ENCODE measurements at regions not wholly inside any gene's neighbourhood (a gene's known extent, or its start where the extent isn't known, plus 50 kb on each side); places are given as distances from the start of the nearest gene placed in this dataset.

DNA sequence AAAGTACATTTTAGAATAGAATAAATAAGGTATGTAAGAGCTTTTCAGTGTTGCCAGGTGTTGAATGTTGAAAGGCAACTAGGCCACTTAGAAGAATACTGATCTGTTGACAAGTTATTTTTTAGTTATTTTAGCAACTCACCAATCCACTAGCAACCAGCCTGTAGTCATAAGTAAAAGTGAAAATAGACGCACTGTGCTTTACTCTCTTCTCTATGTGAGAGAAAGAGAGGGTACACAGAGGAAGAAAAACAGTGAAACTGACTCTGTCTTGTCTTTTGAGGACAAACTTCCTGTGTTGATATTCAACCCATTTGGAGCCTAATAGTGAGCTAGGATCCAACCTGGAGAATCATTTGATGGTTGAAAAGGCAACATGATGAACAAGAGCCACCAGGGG, 327.1 kb upstream of the GOLIM4 start:
- FAIRE-seq (no peak), DNase-seq (ENCODE audit: low read depth) (no peak)
- H3K27me3 ChIP-seq (ENCODE audit: insufficient read depth, low read length) = no peaks in the 10 kb centered on the region
- no peak overlapping the region for H3K4me2 ChIP-seq (ENCODE audit: low read length)
- Mint-ChIP-seq H3K4me3 (ENCODE audit: unreplicated experiment) (no peak overlapping the region), H3K36me3 (ENCODE audit: low read depth, unreplicated experiment) (no peaks in the 10 kb centered on the region), H3K27me3 (ENCODE audit: low read depth, unreplicated experiment) (no peaks in the 10 kb centered on the region), H3K9me3 (ENCODE audit: unreplicated experiment) (peaks cover 2% of the 10 kb centered on the region), H3K27ac (ENCODE audit: unreplicated experiment) (no peak overlapping the region), H3K4me1 (ENCODE audit: low read depth, unreplicated experiment) (peaks cover 9% of the 10 kb centered on the region)
- H3K9me3 ChIP-seq (ENCODE audit: insufficient read depth, low read depth, low read length) = no peaks in the 10 kb centered on the region
- no peaks in the 10 kb centered on the region for H3K36me3 ChIP-seq (ENCODE audit: insufficient read depth, low read length)
- no peak overlapping the region for H3K27ac ChIP-seq (ENCODE audit: low read depth, low read length)
- H2AFZ ChIP-seq (ENCODE audit: low read depth, low read length) = no peak overlapping the region
- no peak overlapping the region for H3K4me3 ChIP-seq (ENCODE audit: insufficient read depth, low read depth, low read length)
- H3K4me1 ChIP-seq (ENCODE audit: insufficient read depth, low read length) = peaks cover 6% of the 10 kb centered on the region
- H4K20me1 ChIP-seq (ENCODE audit: insufficient read depth, low read length) = no peaks in the 10 kb centered on the region
- no peak for TF ChIP-seq CTCF (IDR thresholded peaks at IDR 0.05; ENCODE audit: insufficient read depth, low read depth, low read length)
- no peak for TF ChIP-seq EZH2 (IDR thresholded peaks at IDR 0.05; ENCODE audit: insufficient read depth, low read length)
- H3K79me2 ChIP-seq (ENCODE audit: insufficient read depth, low read length) = no peaks in the 10 kb centered on the region
- H3K9ac ChIP-seq (ENCODE audit: low read length) = no peak overlapping the region

GRCh38 chr3:168419091-168419490, 323.4 kb upstream of the GOLIM4 start:
- H3K9me3 Mint-ChIP-seq (ENCODE audit: unreplicated experiment) = peaks cover 2% of the 10 kb centered on the region
- TF ChIP-seq CTCF (IDR thresholded peaks at IDR 0.05; ENCODE audit: insufficient read depth, low read depth, low read length) (no peak), EZH2 (IDR thresholded peaks at IDR 0.05; ENCODE audit: insufficient read depth, low read length) (no peak)
- no peaks in the 10 kb centered on the region for H3K4me1 ChIP-seq (ENCODE audit: insufficient read depth, low read length)
- H3K9me3 ChIP-seq (ENCODE audit: insufficient read depth, low read depth, low read length) = no peaks in the 10 kb centered on the region
- no peak overlapping the region for H3K4me3 ChIP-seq (ENCODE audit: insufficient read depth, low read depth, low read length)
- H3K27me3 ChIP-seq (ENCODE audit: insufficient read depth, low read length) = no peaks in the 10 kb centered on the region
- H4K20me1 ChIP-seq (ENCODE audit: insufficient read depth, low read length) = no peaks in the 10 kb centered on the region
- H3K27ac ChIP-seq (ENCODE audit: low read depth, low read length) = no peak overlapping the region
- no peaks in the 10 kb centered on the region for H3K36me3 Mint-ChIP-seq (ENCODE audit: low read depth, unreplicated experiment)
- no peaks in the 10 kb centered on the region for H3K79me2 ChIP-seq (ENCODE audit: insufficient read depth, low read length)
- H3K36me3 ChIP-seq (ENCODE audit: insufficient read depth, low read length) = no peaks in the 10 kb centered on the region
- no peak overlapping the region for H2AFZ ChIP-seq (ENCODE audit: low read depth, low read length)
- no peaks in the 10 kb centered on the region for H3K27me3 Mint-ChIP-seq (ENCODE audit: low read depth, unreplicated experiment)
- H3K4me3 Mint-ChIP-seq (ENCODE audit: unreplicated experiment) = no peak overlapping the region
- H3K9ac ChIP-seq (ENCODE audit: low read length) = no peak overlapping the region
- FAIRE-seq = no peak
- H3K27ac Mint-ChIP-seq (ENCODE audit: unreplicated experiment) = no peak overlapping the region
- H3K4me2 ChIP-seq (ENCODE audit: low read length) = no peak overlapping the region
- peaks cover 2% of the 10 kb centered on the region for H3K4me1 Mint-ChIP-seq (ENCODE audit: low read depth, unreplicated experiment)
- no peak for DNase-seq (ENCODE audit: low read depth)

- H3K4me3 Mint-ChIP-seq (ENCODE audit: unreplicated experiment) = no peak overlapping the region
- no peak for DNase-seq (ENCODE audit: low read depth)
- Histone ChIP-seq H3K9ac (ENCODE audit: low read length) (no peak overlapping the region), H3K4me1 (ENCODE audit: insufficient read depth, low read length) (no peaks in the 10 kb centered on the region), H3K79me2 (ENCODE audit: insufficient read depth, low read length) (no peaks in the 10 kb centered on the region), H2AFZ (ENCODE audit: low read depth, low read length) (no peak overlapping the region), H3K9me3 (ENCODE audit: insufficient read depth, low read depth, low read length) (no peaks in the 10 kb centered on the region), H3K27ac (ENCODE audit: low read depth, low read length) (no peak overlapping the region), H3K4me2 (ENCODE audit: low read length) (no peak overlapping the region), H4K20me1 (ENCODE audit: insufficient read depth, low read length) (no peaks in the 10 kb centered on the region), H3K36me3 (ENCODE audit: insufficient read depth, low read length) (no peaks in the 10 kb centered on the region), H3K27me3 (ENCODE audit: insufficient read depth, low read length) (no peaks in the 10 kb centered on the region), H3K4me3 (ENCODE audit: insufficient read depth, low read depth, low read length) (no peak overlapping the region)
- no peak overlapping the region for H3K27ac Mint-ChIP-seq (ENCODE audit: unreplicated experiment)
- no peak for FAIRE-seq
- no peaks in the 10 kb centered on the region for H3K36me3 Mint-ChIP-seq (ENCODE audit: low read depth, unreplicated experiment)
- peaks cover 2% of the 10 kb centered on the region for H3K4me1 Mint-ChIP-seq (ENCODE audit: low read depth, unreplicated experiment)
- peaks cover 2% of the 10 kb centered on the region for H3K9me3 Mint-ChIP-seq (ENCODE audit: unreplicated experiment)
- H3K27me3 Mint-ChIP-seq (ENCODE audit: low read depth, unreplicated experiment) = no peaks in the 10 kb centered on the region
- TF ChIP-seq CTCF (IDR thresholded peaks at IDR 0.05; ENCODE audit: insufficient read depth, low read depth, low read length) (no peak), EZH2 (IDR thresholded peaks at IDR 0.05; ENCODE audit: insufficient read depth, low read length) (no peak)
These were observed 321.3 kb upstream of the GOLIM4 start for GRCh38 chr3:168417016-168417415.
